ENCODE measurements at regions not wholly inside any gene's neighbourhood (a gene's known extent, or its start where the extent isn't known, plus 50 kb on each side); places are given as distances from the start of the nearest gene placed in this dataset.
"Not testable (repeated sequence)": the region's sequence is repeated elsewhere in the genome, so short reads cannot be mapped to it uniquely, and the experiment has no call there.

GRCh38 chrX:1880884-1881817, 266.3 kb downstream of the ASMT start:
- H3K4me3 ChIP-seq (ENCODE audit: low read length); DNase-seq (ENCODE audit: low read depth, low spot score): not testable (repeated sequence)

DNA sequence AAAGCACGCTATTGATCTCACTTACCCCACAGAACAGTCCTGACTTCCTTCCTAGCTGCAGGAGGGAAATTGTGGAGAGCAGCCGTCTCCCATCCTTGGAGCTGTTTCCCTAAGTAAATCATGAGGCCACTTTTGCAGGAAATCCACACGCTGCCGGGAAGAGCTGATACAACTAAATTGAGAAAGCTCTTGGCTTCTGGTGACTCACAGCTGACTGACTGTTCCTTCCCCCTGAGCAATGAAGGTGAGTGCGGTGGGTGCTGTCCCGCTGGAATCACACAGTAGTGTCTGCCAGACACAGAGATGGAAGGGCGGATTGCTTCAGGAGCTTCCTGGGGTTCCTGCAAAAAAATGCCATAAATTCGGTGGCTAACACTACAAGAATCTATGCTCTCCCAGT, 268.9 kb downstream of the ASMT start:
- H3K4me3 ChIP-seq (ENCODE audit: low read length), result no peak overlapping the region
- no peak for DNase-seq (ENCODE audit: low read depth, low spot score)

DNA sequence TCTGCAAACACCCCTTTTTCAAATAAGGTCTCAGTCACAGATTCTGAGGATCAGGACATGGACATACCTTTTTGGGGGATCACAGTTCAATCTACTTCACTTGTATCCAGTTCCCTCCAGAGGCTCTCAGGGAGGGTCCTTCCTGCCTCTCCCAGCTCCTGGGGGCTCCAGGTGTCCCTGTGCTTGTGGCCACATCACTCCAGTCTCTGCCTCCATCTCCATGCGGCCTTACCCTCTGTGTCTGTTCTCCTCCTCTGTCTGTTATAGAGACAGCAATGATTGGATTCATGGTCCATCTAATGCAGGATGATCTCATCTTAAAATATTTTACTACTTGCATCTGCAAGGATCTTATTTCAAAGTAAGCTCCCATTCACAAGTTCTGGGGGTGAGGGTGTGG, 269.6 kb downstream of the ASMT start:
- no peak overlapping the region for H3K4me3 ChIP-seq (ENCODE audit: low read length)
- DNase-seq (ENCODE audit: low read depth, low spot score), result no peak

- no peak for DNase-seq (ENCODE audit: low read depth, low spot score)
- H3K4me3 ChIP-seq (ENCODE audit: low read length), result no peak overlapping the region
Observed at GRCh38 chrX:1885116-1885515, 270.3 kb downstream of the ASMT start.

DNA sequence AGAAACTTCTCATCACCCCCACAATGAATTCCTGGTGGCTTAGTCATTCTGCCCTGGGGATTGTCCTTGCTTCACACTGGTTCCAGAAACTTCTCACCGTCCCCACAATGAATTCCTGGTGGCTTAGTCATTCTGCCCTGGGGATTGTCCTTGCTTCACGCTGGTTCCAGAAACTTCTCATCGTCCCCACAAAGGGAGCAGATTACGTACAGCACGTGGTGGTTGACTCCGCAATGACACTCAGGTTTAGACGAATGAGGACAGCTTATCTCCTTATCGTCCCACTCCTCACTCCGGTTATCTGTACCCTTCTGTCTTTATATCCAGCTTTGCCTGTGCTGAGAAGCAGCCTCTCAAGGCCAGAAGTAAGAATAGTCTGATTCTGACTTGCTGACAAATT, 273.4 kb downstream of the ASMT start:
- not testable (repeated sequence) for H3K4me3 ChIP-seq (ENCODE audit: low read length); DNase-seq (ENCODE audit: low read depth, low spot score)

- H3K4me3 ChIP-seq (ENCODE audit: low read length), result no peak overlapping the region
Observed at GRCh38 chrX:1894026-1894294, 279.1 kb downstream of the ASMT start.

GRCh38 chrX:1894740-1895139, 279.9 kb downstream of the ASMT start:
- no peak for DNase-seq (ENCODE audit: low read depth, low spot score)
- no peak overlapping the region for H3K4me3 ChIP-seq (ENCODE audit: low read length)

More at GRCh38 chrX:1894026-1894294, 279.1 kb downstream of the ASMT start:
- DNase-seq (ENCODE audit: low read depth, low spot score), result no peak

GRCh38 chrX:1895583-1895982, 280.7 kb downstream of the ASMT start:
- H3K4me3 ChIP-seq (ENCODE audit: low read length), result no peak overlapping the region
- no peak for DNase-seq (ENCODE audit: low read depth, low spot score)

DNA sequence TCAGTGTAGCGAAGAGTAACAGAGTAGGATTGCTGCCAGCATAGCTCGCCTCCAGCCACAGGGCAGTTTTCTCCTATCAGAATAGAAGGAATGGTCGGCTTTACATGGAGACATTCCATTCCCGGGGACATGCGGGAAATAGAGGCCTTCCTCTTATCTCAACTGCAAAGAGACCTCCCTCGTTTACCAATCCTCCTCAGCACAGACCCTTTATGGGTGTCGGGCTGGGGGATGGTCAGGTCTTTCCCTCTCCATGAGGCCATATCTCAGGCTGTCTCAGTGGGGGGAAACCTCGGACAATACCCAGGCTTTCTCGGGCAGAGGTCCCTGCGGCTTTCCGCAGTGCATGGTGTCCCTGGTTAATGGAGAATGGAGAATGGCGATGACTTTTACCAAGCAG, 285.0 kb downstream of the ASMT start:
- no peak for DNase-seq (ENCODE audit: low read depth, low spot score)
- H3K4me3 ChIP-seq (ENCODE audit: low read length), result no peak overlapping the region

DNA sequence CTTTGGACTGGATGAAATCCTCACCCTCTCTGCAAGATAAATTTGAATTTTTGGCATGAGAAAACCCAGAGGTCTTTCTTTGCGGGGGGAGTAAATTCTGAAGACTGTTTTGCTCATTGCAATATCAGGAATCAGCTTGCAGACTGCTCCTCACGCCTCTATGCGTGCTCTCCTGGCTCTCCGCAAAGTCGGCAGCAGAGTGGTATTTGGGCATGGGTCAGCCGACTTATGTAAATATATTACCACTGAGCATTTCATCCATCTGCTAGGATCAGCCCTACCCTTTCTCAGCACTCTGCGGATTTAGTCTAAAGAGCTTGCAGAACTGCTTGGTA, 288.0 kb downstream of the ASMT start:
- DNase-seq (ENCODE audit: low read depth, low spot score), result no peak
- H3K4me3 ChIP-seq (ENCODE audit: low read length), result no peak overlapping the region

- no peak overlapping the region for H3K4me3 ChIP-seq (ENCODE audit: low read length)
- DNase-seq (ENCODE audit: low read depth, low spot score), result no peak
Observed at GRCh38 chrX:1903236-1903935, 288.5 kb downstream of the ASMT start.

GRCh38 chrX:1904663-1905218, 289.9 kb downstream of the ASMT start:
- no peak for DNase-seq (ENCODE audit: low read depth, low spot score)

DNA sequence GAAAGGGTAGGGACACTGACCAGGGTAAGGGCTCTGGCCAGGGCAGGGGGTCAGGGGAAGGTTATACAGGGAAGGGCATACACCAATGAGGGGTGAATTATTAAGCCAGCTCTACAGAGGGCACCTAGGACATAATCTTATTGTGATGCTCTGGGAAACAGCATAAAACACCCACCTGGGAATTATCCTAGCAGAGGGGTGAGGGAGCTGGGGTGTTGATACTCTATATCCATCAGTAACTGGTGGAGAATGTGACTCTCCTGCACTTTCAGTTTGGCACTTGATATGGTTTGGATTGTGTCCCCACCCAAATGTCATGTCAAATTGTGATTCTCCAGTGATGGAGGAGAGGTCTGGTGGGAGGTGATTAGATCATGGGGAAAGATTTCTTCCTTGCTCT, 291.2 kb downstream of the ASMT start:
- no peak for DNase-seq (ENCODE audit: low read depth, low spot score)
- H3K4me3 ChIP-seq (ENCODE audit: low read length), result no peak overlapping the region

More at GRCh38 chrX:1904663-1905218, 289.9 kb downstream of the ASMT start:
- H3K4me3 ChIP-seq (ENCODE audit: low read length), result no peak overlapping the region

DNA sequence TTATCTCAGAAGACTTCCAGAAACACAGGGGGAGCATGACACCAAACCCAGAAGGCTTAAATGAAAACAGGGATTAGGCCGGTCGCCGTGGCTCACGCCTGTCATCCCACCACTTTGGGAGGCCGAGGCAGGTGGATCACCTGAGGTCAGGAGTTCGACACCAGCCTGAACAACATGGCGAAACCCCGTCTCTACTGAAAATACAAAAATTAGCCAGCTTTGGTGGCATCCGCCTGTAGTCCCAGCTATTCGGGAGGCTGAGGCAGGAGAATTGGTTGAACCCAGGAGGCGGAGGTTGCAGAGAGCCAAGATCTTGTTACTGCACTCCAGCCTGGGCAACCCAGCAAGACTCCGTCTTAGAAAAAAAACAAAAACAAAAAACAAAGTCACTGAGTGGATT, 294.1 kb downstream of the ASMT start:
- not testable (repeated sequence) for H3K4me3 ChIP-seq (ENCODE audit: low read length); DNase-seq (ENCODE audit: low read depth, low spot score)

- no peak for DNase-seq (ENCODE audit: low read depth, low spot score)
- H3K4me3 ChIP-seq (ENCODE audit: low read length), result no peak overlapping the region
Observed at GRCh38 chrX:1909419-1910206, 294.8 kb downstream of the ASMT start.

- no peak for DNase-seq (ENCODE audit: low read depth, low spot score)
- no peak overlapping the region for H3K4me3 ChIP-seq (ENCODE audit: low read length)
Observed at GRCh38 chrX:1910207-1910470, 295.3 kb downstream of the ASMT start.

DNA sequence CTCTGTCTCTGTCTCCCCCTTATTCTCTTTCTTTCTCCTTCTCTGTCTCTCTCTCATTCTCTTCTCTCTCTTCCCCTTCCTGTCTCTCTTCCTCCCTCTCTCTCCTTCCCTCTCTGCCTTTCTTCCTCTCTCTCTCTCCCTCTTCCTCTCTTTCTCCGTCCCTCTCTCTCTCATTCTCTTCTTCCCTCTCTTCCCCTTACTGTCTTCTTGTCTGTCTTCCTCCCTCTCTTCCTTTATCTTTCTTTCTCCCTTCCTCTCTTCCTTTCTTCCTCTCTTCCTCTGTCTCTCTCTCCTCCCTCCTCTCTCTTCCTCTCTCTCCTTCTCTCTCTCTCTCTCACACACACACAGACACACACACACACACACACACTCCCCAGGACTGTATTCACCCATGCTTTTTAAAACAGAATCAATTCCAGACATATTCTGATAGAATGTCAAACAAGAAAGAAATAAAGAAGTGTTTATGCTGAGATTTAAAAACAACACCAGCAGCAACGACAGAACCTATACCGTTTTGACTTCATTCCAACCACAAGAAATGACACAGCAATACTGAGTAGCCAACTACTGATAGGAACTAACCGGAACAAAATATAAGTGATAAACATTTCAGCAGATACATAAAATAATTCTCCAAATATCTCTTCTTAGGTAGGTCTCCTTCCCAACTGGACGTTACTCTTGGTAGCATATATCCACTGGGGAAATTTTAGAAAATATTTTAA, 296.7 kb downstream of the ASMT start:
- no peak for DNase-seq (ENCODE audit: low read depth, low spot score)

GRCh38 chrX:1912193-1912592, 297.3 kb downstream of the ASMT start:
- DNase-seq (ENCODE audit: low read depth, low spot score), result no peak
- no peak overlapping the region for H3K4me3 ChIP-seq (ENCODE audit: low read length)

More for the DNA sequence above, 296.7 kb downstream of the ASMT start:
- no peak overlapping the region for H3K4me3 ChIP-seq (ENCODE audit: low read length)

DNA sequence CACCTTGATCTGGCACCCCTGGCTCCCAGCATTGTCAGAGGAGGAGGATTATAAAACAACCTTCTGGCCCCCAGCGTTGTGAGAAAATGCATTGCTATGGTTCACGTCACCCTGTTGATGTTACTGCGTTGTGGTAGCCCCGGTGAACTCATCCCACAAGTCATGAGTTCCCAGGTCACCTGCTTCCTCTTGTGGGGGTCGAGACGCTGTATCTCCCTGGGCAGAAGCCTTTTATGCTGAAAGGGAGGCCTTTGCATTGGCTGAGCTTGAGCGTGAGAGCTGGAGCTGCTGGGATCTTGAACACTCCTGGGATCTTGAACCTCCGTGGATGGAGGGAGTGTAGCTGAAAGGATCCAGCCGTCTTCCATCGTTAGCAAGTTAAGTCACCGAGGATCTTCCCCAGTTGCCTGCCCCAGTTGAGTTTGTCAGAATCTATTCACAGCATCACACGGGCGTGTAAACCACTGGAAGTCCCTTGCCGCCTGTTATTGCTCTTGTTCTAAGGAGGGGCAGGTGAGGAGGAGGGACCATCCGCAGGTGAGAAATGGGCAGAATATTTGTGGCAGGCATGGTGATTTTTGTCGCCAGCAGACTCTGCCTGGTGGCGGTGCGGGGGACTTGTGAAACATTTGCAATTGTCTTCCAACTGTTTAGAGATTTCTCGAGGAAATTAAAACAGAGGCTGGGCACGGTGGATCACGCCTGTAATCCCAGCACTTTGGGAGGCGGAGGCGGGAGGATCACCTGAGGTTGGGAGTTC, 299.9 kb downstream of the ASMT start:
- no peak overlapping the region for H3K4me3 ChIP-seq (ENCODE audit: low read length)
- DNase-seq (ENCODE audit: low read depth, low spot score), result no peak

All from Jurkat, Clone E6-1 (cell line).